Fibroblast of the aortic adventitia (primary cell): ENCODE measurements at regions not wholly inside any gene's neighbourhood (a gene's known extent, or its start where the extent isn't known, plus 50 kb on each side); places are given as distances from the start of the nearest gene placed in this dataset.
A peak's percentile ranks its signal among the peaks of the same experiment; 100 is the strongest.

Experiments
- DNase-seq: peaks from one replicate; pipeline ENCODE4 v3.0.0-alpha.2; 2010; ENCODE audit warnings: low read depth
- H3K4me3 ChIP-seq: 2 replicates; pipeline ENCODE4 v1.5.1; 2011; ENCODE audit warnings: low read depth, mild to moderate bottlenecking, control low read depth, low read length, moderate library complexity
- CTCF ChIP-seq: IDR thresholded peaks from 2 replicates; pipeline ENCODE4 v1.5.1; 2011; ENCODE audit warnings: mild to moderate bottlenecking, low read length, control low read depth, inconsistent platforms; ENCODE audit not compliant: insufficient read depth

GRCh38 chr16:80174416-80174815, 366.4 kb upstream of the DYNLRB2 start:
- peak; percentile 77 for DNase-seq
- TF ChIP-seq CTCF, result no peak
- H3K4me3 ChIP-seq, result no peak overlapping the region

- no peak for TF ChIP-seq CTCF
- no peak overlapping the region for H3K4me3 ChIP-seq
- peak; percentile 13 for DNase-seq
These were observed 369.0 kb upstream of the DYNLRB2 start for GRCh38 chr16:80171746-80172145.

- no peak for DNase-seq
- no peak for TF ChIP-seq CTCF
- no peak overlapping the region for H3K4me3 ChIP-seq
These were observed 369.6 kb upstream of the DYNLRB2 start for GRCh38 chr16:80171199-80171598.

- TF ChIP-seq CTCF, result no peak
- DNase-seq, result no peak
- no peak overlapping the region for H3K4me3 ChIP-seq
These were observed 373.0 kb upstream of the DYNLRB2 start for GRCh38 chr16:80167657-80168390.

- TF ChIP-seq CTCF, result no peak
- H3K4me3 ChIP-seq, result no peak overlapping the region
- no peak for DNase-seq
These were observed 374.7 kb upstream of the DYNLRB2 start for GRCh38 chr16:80166082-80166481.

- no peak for DNase-seq
- H3K4me3 ChIP-seq, result no peak overlapping the region
- TF ChIP-seq CTCF, result no peak
These were observed 375.7 kb upstream of the DYNLRB2 start for GRCh38 chr16:80164966-80165550.

GRCh38 chr16:80163339-80163738, 377.5 kb upstream of the DYNLRB2 start:
- no peak overlapping the region for H3K4me3 ChIP-seq
- no peak for DNase-seq
- no peak for TF ChIP-seq CTCF
